ENCODE measurements at regions not wholly inside any gene's neighbourhood (a gene's known extent, or its start where the extent isn't known, plus 50 kb on each side); places are given as distances from the start of the nearest gene placed in this dataset.

- DNase-seq (no peak), ATAC-seq (ENCODE audit: low read depth) (no peak)
- Mint-ChIP-seq H3K36me3 (ENCODE audit: low read depth) (no peaks in the 10 kb centered on the region), H3K27ac (no peak overlapping the region), H3K9me3 (no peaks in the 10 kb centered on the region), H3K27me3 (no peaks in the 10 kb centered on the region), H3K4me1 (no peaks in the 10 kb centered on the region), H3K4me3 (no peak overlapping the region)
- ChIA-PET CTCF (no interaction called here), POLR2A (no interaction called here)
- no peak for TF ChIP-seq CTCF (IDR thresholded peaks at IDR 0.05)
- intact Hi-C loops (cut with micrococcal nuclease): no loop called here
These were observed 385.6 kb downstream of the PRDM5 start for GRCh38 chr4:120536884-120537283.

- DNase-seq (no peak), ATAC-seq (ENCODE audit: low read depth) (no peak)
- H3K4me1 Mint-ChIP-seq: no peaks in the 10 kb centered on the region
- ChIA-PET CTCF (no interaction called here), POLR2A (no interaction called here)
- H3K36me3 Mint-ChIP-seq (ENCODE audit: low read depth): no peaks in the 10 kb centered on the region
- TF ChIP-seq CTCF (IDR thresholded peaks at IDR 0.05): no peak
- no peak overlapping the region for H3K4me3 Mint-ChIP-seq
- no peaks in the 10 kb centered on the region for H3K27me3 Mint-ChIP-seq
- peaks cover 2% of the 10 kb centered on the region for H3K9me3 Mint-ChIP-seq
- no peak overlapping the region for H3K27ac Mint-ChIP-seq
- intact Hi-C loops (cut with micrococcal nuclease): no loop called here
These were observed 394.1 kb downstream of the PRDM5 start for GRCh38 chr4:120528428-120528827.

GRCh38 chr4:120526033-120526432 lies 396.5 kb downstream of the PRDM5 start:
- Mint-ChIP-seq H3K9me3 (peaks cover 2% of the 10 kb centered on the region), H3K36me3 (ENCODE audit: low read depth) (no peaks in the 10 kb centered on the region), H3K4me3 (no peak overlapping the region), H3K27me3 (no peaks in the 10 kb centered on the region), H3K27ac (no peak overlapping the region), H3K4me1 (no peaks in the 10 kb centered on the region)
- no peak for TF ChIP-seq CTCF (IDR thresholded peaks at IDR 0.05)
- no peak for DNase-seq
- intact Hi-C loops (cut with micrococcal nuclease): no loop called here
- no peak for ATAC-seq (ENCODE audit: low read depth)
- ChIA-PET POLR2A (no interaction called here), CTCF (no interaction called here)

- H3K36me3 Mint-ChIP-seq (ENCODE audit: low read depth): no peaks in the 10 kb centered on the region
- POLR2A ChIA-PET: no interaction called here
- H3K4me3 Mint-ChIP-seq: no peak overlapping the region
- DNase-seq (no peak), ATAC-seq (ENCODE audit: low read depth) (no peak)
- H3K9me3 Mint-ChIP-seq: peaks cover 4% of the 10 kb centered on the region
- no peaks in the 10 kb centered on the region for H3K27me3 Mint-ChIP-seq
- CTCF ChIA-PET: no interaction called here
- no peak for TF ChIP-seq CTCF (IDR thresholded peaks at IDR 0.05)
- intact Hi-C loops (cut with micrococcal nuclease): no loop called here
- no peaks in the 10 kb centered on the region for H3K4me1 Mint-ChIP-seq
- H3K27ac Mint-ChIP-seq: no peak overlapping the region
These were observed 397.4 kb downstream of the PRDM5 start for GRCh38 chr4:120525106-120525505.

- CTCF ChIA-PET: no interaction called here
- intact Hi-C loops (cut with micrococcal nuclease): no loop called here
- no peaks in the 10 kb centered on the region for H3K4me1 Mint-ChIP-seq
These were observed 398.3 kb downstream of the PRDM5 start for GRCh38 chr4:120524237-120524636.

More at GRCh38 chr4:120524237-120524636, 398.3 kb downstream of the PRDM5 start:
- Mint-ChIP-seq H3K36me3 (ENCODE audit: low read depth) (no peaks in the 10 kb centered on the region), H3K9me3 (peaks cover 4% of the 10 kb centered on the region), H3K27me3 (no peaks in the 10 kb centered on the region), H3K4me3 (no peak overlapping the region), H3K27ac (no peak overlapping the region)
- POLR2A ChIA-PET: no interaction called here
- TF ChIP-seq CTCF (IDR thresholded peaks at IDR 0.05): no peak
- no peak for DNase-seq
- ATAC-seq (ENCODE audit: low read depth): no peak

Measured in activated B cell treated with CpG ODN at 0.5 μM for 24 hours (primary cell).